ENCODE measurements at regions not wholly inside any gene's neighbourhood (a gene's known extent, or its start where the extent isn't known, plus 50 kb on each side); places are given as distances from the start of the nearest gene placed in this dataset.

DNA sequence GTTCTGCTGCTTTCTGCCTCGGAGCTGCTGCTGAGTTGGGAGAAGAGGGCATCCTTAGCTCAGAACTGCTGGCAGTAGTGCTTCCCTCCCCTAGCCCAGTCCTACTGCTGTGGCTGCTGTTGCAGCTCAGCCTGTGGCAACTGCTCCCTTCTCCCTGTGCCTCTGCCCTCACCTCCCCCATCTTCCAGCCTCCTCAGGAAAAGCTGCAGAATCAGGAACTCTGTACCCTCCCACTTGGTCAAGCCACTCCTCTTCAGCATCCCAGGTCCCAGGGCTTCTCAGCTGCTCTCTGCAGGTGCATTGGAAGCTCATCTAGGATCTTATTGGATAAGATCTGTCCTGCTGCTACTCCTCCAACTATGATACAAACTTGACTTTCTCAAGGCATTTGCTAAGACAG, 316.7 kb downstream of the BRINP2 start (continued):
- TF ChIP-seq, protein P1, sequence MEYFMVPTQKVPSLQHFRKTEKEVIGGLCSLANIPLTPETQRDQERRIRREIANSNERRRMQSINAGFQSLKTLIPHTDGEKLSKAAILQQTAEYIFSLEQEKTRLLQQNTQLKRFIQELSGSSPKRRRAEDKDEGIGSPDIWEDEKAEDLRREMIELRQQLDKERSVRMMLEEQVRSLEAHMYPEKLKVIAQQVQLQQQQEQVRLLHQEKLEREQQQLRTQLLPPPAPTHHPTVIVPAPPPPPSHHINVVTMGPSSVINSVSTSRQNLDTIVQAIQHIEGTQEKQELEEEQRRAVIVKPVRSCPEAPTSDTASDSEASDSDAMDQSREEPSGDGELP (IDR thresholded peaks at IDR 0.05; ENCODE audit: borderline replicate concordance, low read depth), result no peak
- TF ChIP-seq KMT2B (CRISPR knock-in tag; IDR thresholded peaks at IDR 0.05), result no peak

DNA sequence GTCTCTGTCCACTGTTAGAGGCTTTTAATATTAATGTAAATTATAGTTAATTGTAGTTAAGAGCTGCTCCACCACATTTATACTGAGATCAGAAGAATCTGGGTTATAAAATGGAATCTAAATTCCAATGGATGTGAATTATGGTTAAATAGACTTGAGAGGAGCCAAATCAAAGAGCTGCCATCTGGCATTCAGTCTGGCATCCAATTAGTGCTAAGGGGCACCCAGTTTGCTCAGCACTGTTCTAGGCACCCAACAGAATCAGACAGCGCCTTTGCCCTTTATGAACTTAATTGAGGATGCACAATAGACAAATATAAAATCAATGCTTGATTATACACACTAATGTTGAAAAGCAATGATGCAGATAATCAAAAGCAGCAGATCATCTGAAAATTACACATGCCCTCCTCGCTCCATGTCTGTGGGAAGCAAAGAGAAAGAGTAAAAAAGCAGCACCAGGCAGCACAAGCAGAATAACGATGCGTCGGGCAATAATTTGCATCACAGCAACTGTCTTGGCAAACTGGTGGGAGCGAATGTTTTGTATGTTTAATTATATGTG, 310.1 kb downstream of the BRINP2 start:
- ChIA-PET CTCF (ENCODE audit: low intra/inter-chr PET ratio, low total read pairs) (no interaction called here), POLR2A (no interaction called here)
- H3K36me3 ChIP-seq (replicated peaks in 1 of 2; ENCODE audit: control insufficient read depth in 1 of 2, insufficient read depth in 2 of 2, low read length in 2 of 2), result no peaks in the 10 kb centered on the region
- H3K4me1 ChIP-seq (ENCODE audit: insufficient read depth, low read length), result no peaks in the 10 kb centered on the region
- no peak for DNase-seq (ENCODE audit: low spot score)
- H3K27ac ChIP-seq (ENCODE audit: extremely low read length, insufficient read depth, low read length), result no peak overlapping the region
- intact Hi-C loops (cut with micrococcal nuclease; ENCODE audit: unreplicated experiment) (no loop called here), in situ Hi-C loops (cut with HindIII; ENCODE audit: extremely low pct_ligation_motif_present, low pct_unique_long_range_greater_than_20kb) (no loop called here)
- no peaks in the 10 kb centered on the region for H3K79me2 ChIP-seq (ENCODE audit: insufficient read depth, low read length)
- ATAC-seq, result no peak
- no TSS peak for BruUV-seq (replicated peaks)
- WGBS (ENCODE audit: low lambda C conversion rate), result 45% methylated on average over 6 of the region's 6 CpGs
- H3K4me2 ChIP-seq (ENCODE audit: low read depth, low read length), result no peak overlapping the region
- no peaks in the 10 kb centered on the region for H4K20me1 ChIP-seq (ENCODE audit: insufficient read depth, low read length)
- no peak overlapping the region for H3K9ac ChIP-seq (ENCODE audit: insufficient read depth, low read depth, low read length)
- no peaks in the 10 kb centered on the region for H3K27me3 ChIP-seq (ENCODE audit: control insufficient read depth in 1 of 2, insufficient read depth in 2 of 2, low read length in 2 of 2)
- no peak overlapping the region for H2AFZ ChIP-seq (ENCODE audit: low read length)
- H3K4me3 ChIP-seq (replicated peaks in 1 of 3; ENCODE audit: insufficient read depth in 1 of 3, low read depth in 2 of 3, low read length in 3 of 3), result no peak overlapping the region
- FAIRE-seq, result no peak
- no peaks in the 10 kb centered on the region for H3K9me3 ChIP-seq (ENCODE audit: low read length)
- TF ChIP-seq AGO2 (optimal IDR thresholded peaks at IDR 0.05; ENCODE audit: low read depth, low read length), result no peak
- TF ChIP-seq ZNF576 (CRISPR knock-in tag; IDR thresholded peaks at IDR 0.05), result no peak
- no peak for TF ChIP-seq ZNF546 (CRISPR knock-in tag; conservative IDR thresholded peaks at IDR 0.05)
- TF ChIP-seq NFE2L1 (CRISPR knock-in tag; IDR thresholded peaks at IDR 0.05; ENCODE audit: borderline replicate concordance), result no peak
- no peak for TF ChIP-seq SMARCC2 (IDR thresholded peaks at IDR 0.05)
- TF ChIP-seq DPF2 (CRISPR knock-in tag; IDR thresholded peaks at IDR 0.05; ENCODE audit: borderline replicate concordance, low read depth), result no peak
- TF ChIP-seq ZNF556 (CRISPR knock-in tag; IDR thresholded peaks at IDR 0.05; ENCODE audit: borderline replicate concordance), result no peak
- TF ChIP-seq FOXP1 (IDR thresholded peaks at IDR 0.05), result no peak
- no peak for TF ChIP-seq FOXP1 (CRISPR knock-in tag; IDR thresholded peaks at IDR 0.05)
- no peak for TF ChIP-seq HIVEP1 (CRISPR knock-in tag; IDR thresholded peaks at IDR 0.05)
- TF ChIP-seq ZNF775 (CRISPR knock-in tag; IDR thresholded peaks at IDR 0.05; ENCODE audit: borderline replicate concordance), result no peak
- TF ChIP-seq PHB2 (IDR thresholded peaks at IDR 0.05; ENCODE audit: partially characterized antibody), result no peak
- TF ChIP-seq, protein P2, sequence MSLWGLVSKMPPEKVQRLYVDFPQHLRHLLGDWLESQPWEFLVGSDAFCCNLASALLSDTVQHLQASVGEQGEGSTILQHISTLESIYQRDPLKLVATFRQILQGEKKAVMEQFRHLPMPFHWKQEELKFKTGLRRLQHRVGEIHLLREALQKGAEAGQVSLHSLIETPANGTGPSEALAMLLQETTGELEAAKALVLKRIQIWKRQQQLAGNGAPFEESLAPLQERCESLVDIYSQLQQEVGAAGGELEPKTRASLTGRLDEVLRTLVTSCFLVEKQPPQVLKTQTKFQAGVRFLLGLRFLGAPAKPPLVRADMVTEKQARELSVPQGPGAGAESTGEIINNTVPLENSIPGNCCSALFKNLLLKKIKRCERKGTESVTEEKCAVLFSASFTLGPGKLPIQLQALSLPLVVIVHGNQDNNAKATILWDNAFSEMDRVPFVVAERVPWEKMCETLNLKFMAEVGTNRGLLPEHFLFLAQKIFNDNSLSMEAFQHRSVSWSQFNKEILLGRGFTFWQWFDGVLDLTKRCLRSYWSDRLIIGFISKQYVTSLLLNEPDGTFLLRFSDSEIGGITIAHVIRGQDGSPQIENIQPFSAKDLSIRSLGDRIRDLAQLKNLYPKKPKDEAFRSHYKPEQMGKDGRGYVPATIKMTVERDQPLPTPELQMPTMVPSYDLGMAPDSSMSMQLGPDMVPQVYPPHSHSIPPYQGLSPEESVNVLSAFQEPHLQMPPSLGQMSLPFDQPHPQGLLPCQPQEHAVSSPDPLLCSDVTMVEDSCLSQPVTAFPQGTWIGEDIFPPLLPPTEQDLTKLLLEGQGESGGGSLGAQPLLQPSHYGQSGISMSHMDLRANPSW (CRISPR knock-in tag; IDR thresholded peaks at IDR 0.05; ENCODE audit: borderline replicate concordance), result no peak
- TF ChIP-seq RORA (CRISPR knock-in tag; IDR thresholded peaks at IDR 0.05), result no peak
- TF ChIP-seq PCBP1 (IDR thresholded peaks at IDR 0.05; ENCODE audit: borderline replicate concordance, low read depth, low read length), result no peak
- TF ChIP-seq, protein P3, sequence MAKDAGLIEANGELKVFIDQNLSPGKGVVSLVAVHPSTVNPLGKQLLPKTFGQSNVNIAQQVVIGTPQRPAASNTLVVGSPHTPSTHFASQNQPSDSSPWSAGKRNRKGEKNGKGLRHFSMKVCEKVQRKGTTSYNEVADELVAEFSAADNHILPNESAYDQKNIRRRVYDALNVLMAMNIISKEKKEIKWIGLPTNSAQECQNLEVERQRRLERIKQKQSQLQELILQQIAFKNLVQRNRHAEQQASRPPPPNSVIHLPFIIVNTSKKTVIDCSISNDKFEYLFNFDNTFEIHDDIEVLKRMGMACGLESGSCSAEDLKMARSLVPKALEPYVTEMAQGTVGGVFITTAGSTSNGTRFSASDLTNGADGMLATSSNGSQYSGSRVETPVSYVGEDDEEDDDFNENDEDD (CRISPR knock-in tag; IDR thresholded peaks at IDR 0.05; ENCODE audit: borderline replicate concordance), result no peak

Data from HepG2 (cell line).